H1 (cell line): ENCODE measurements at regions not wholly inside any gene's neighbourhood (a gene's known extent, or its start where the extent isn't known, plus 50 kb on each side); places are given as distances from the start of the nearest gene placed in this dataset.

Experiments
- CTCF ChIA-PET: fragments of 300-600 bp; sonication (Branson Sonifier 250); formaldehyde crosslinking; loops from one replicate; lab custom pipeline; 2021; ENCODE audit not compliant: partially characterized antibody; lab: Charles Lee
- POLR2A ChIA-PET: fragments of 300-600 bp; sonication (Branson Sonifier 250); formaldehyde crosslinking; loops from one replicate; lab custom pipeline; 2021; ENCODE audit warnings: inconsistent platforms; ENCODE audit not compliant: partially characterized antibody; lab: Charles Lee
- DNase-seq, 2 experiments: peaks; one replicate each; pipeline versions ENCODE4 v3.0.0 to v3.0.0-alpha.2; 2010 to 2022; ENCODE audit warnings: low spot score in 2 of 2, low read depth in 1 of 2, mixed read lengths in 1 of 2
- FAIRE-seq: peaks from 2 replicates; lab custom pipeline; 2011; peaks lifted over from hg19 to GRCh38; lab: Jason Lieb, UNC
- H2AFZ ChIP-seq: 2 replicates; pipeline ENCODE4 v1.8.1; 2012; ENCODE audit warnings: low read length, inconsistent platforms
- H2AK5ac ChIP-seq: 2 replicates; pipeline ENCODE4 v1.6.1; 2013; ENCODE audit warnings: low read depth, low read length
- H2BK120ac ChIP-seq: replicated peaks from 2 replicates; pipeline ENCODE3; 2013; ENCODE audit warnings: low read depth, low read length, inconsistent platforms
- H2BK12ac ChIP-seq: 2 replicates; pipeline ENCODE4 v1.6.1; 2013; ENCODE audit warnings: low read depth, low read length
- H2BK15ac ChIP-seq: 2 replicates; pipeline ENCODE4 v1.6.1; 2013; ENCODE audit warnings: low read length
- H2BK20ac ChIP-seq: 2 replicates; pipeline ENCODE4 v1.6.1; 2013; ENCODE audit warnings: low read length
- H2BK5ac ChIP-seq: 2 replicates; pipeline ENCODE4 v1.6.1; 2013; ENCODE audit warnings: low read depth, low read length
- H3K14ac ChIP-seq: 2 replicates; pipeline ENCODE4 v1.6.1; 2013; ENCODE audit warnings: inconsistent platforms; ENCODE audit not compliant: insufficient read length
- H3K18ac ChIP-seq: 2 replicates; pipeline ENCODE4 v1.6.1; 2013; ENCODE audit warnings: low read length; ENCODE audit errors: extremely low read depth
- H3K23ac ChIP-seq: 2 replicates; pipeline ENCODE4 v1.6.1; 2013; ENCODE audit warnings: inconsistent platforms; ENCODE audit not compliant: insufficient read length
- H3K23me2 ChIP-seq: 2 replicates; pipeline ENCODE4 v1.6.1; 2013; ENCODE audit warnings: low read depth, low read length
- H3K27ac ChIP-seq: 2 replicates; pipeline ENCODE4 v1.6.1; 2011; ENCODE audit warnings: low read depth, low read length, inconsistent platforms
- H3K27me3 ChIP-seq, 4 experiments: replicated peaks in 1 of 4; 1 replicate in 1 of 4; 2 replicates in 3 of 4; pipeline versions ENCODE4 v1.6.1 to v1.8.1; 2011 to 2013; ENCODE audit warnings: low read length in 3 of 4, mild to moderate bottlenecking in 3 of 4, inconsistent platforms in 2 of 4, mixed read lengths in 2 of 4, moderate library complexity in 1 of 4; ENCODE audit not compliant: control insufficient read depth in 3 of 4, insufficient read depth in 3 of 4; ENCODE audit errors: extremely low read depth in 1 of 4
- H3K36me3 ChIP-seq, 4 experiments: 2 replicates each; pipeline versions ENCODE4 v1.6.1 to v1.8.1; 2011 to 2013; ENCODE audit warnings: mild to moderate bottlenecking in 4 of 4, low read length in 3 of 4, moderate library complexity in 2 of 4, control low read depth in 1 of 4, inconsistent platforms in 1 of 4; ENCODE audit not compliant: insufficient read depth in 4 of 4, control insufficient read depth in 2 of 4
- H3K4ac ChIP-seq: replicated peaks from 2 replicates; pipeline ENCODE3; 2013; ENCODE audit warnings: low read length, low read depth, mixed read lengths, inconsistent platforms; ENCODE audit not compliant: insufficient read length
- H3K4me1 ChIP-seq, 4 experiments: replicated peaks in 1 of 4; 1 replicate in 1 of 4; 2 replicates in 3 of 4; pipeline versions ENCODE4 v1.6.1 to v1.8.1; 2011 to 2013; ENCODE audit warnings: low read length in 3 of 4, inconsistent platforms in 2 of 4, mixed read lengths in 1 of 4; ENCODE audit not compliant: insufficient read depth in 4 of 4, control insufficient read depth in 3 of 4
- H3K4me2 ChIP-seq, 2 experiments: 2 replicates each; pipeline versions ENCODE4 v1.6.1 to v1.8.1; 2011 to 2013; ENCODE audit warnings: low read depth in 2 of 2, low read length in 2 of 2, control low read depth in 1 of 2, inconsistent platforms in 1 of 2, mild to moderate bottlenecking in 1 of 2; ENCODE audit not compliant: insufficient read depth in 1 of 2
- H3K4me3 ChIP-seq, 4 experiments: fragments of 200-600, 300-600 bp in 1 of 4; sonication (generic), shearing (Covaris generic), sonication (Bioruptor Twin) in 1 of 4; 2 replicates each; pipeline versions ENCODE4 v1.5.1 to v1.8.1; 2011 to 2016; ENCODE audit warnings: low read length in 4 of 4, low read depth in 3 of 4, control low read depth in 2 of 4, inconsistent platforms in 2 of 4, mild to moderate bottlenecking in 2 of 4, mixed read lengths in 1 of 4, moderate library complexity in 1 of 4; ENCODE audit not compliant: insufficient read depth in 2 of 4; ENCODE audit errors: extremely low read depth in 1 of 4
- H3K56ac ChIP-seq: replicated peaks from 2 replicates; pipeline ENCODE3; 2013; ENCODE audit warnings: low read depth, mild to moderate bottlenecking, mixed read lengths, low read length, inconsistent platforms; ENCODE audit not compliant: insufficient read length
- H3K79me1 ChIP-seq: 2 replicates; pipeline ENCODE4 v1.6.1; 2013; ENCODE audit warnings: low read depth, low read length, control low read depth
- H3K79me2 ChIP-seq, 2 experiments: 2 replicates each; pipeline versions ENCODE4 v1.6.1 to v1.8.1; 2012 to 2013; ENCODE audit warnings: low read length in 2 of 2, mild to moderate bottlenecking in 2 of 2, inconsistent platforms in 1 of 2; ENCODE audit not compliant: insufficient read depth in 2 of 2, control insufficient read depth in 1 of 2
- H3K9ac ChIP-seq, 4 experiments: replicated peaks in 1 of 4; 1 replicate in 1 of 4; 2 replicates in 3 of 4; pipeline versions ENCODE4 v1.6.1 to v1.8.1; 2011 to 2013; ENCODE audit warnings: low read depth in 3 of 4, low read length in 3 of 4, control low read depth in 2 of 4, mild to moderate bottlenecking in 2 of 4, moderate library complexity in 2 of 4, inconsistent platforms in 1 of 4; ENCODE audit errors: extremely low read depth in 1 of 4
- H3K9me3 ChIP-seq, 2 experiments: 2 replicates each; pipeline versions ENCODE4 v1.6.1 to v1.8.1; 2012 to 2013; ENCODE audit warnings: mild to moderate bottlenecking in 2 of 2, moderate library complexity in 2 of 2, control low read depth in 1 of 2, inconsistent platforms in 1 of 2, low read depth in 1 of 2, low read length in 1 of 2, mixed read lengths in 1 of 2; ENCODE audit not compliant: insufficient read depth in 2 of 2
- H4K20me1 ChIP-seq, 2 experiments: replicated peaks in 1 of 2; 2 replicates each; pipeline versions ENCODE3 to v1.8.1; 2011 to 2013; ENCODE audit warnings: inconsistent platforms in 2 of 2, low read length in 2 of 2, mild to moderate bottlenecking in 1 of 2; ENCODE audit not compliant: insufficient read depth in 2 of 2, control insufficient read depth in 1 of 2
- H4K5ac ChIP-seq: 2 replicates; pipeline ENCODE4 v1.6.1; 2013; ENCODE audit warnings: low read length, low read depth, mixed read lengths, inconsistent platforms; ENCODE audit not compliant: insufficient read length
- H4K8ac ChIP-seq: 2 replicates; pipeline ENCODE4 v1.8.0; 2013; ENCODE audit warnings: mild to moderate bottlenecking, moderate library complexity, low read length, inconsistent platforms; ENCODE audit not compliant: insufficient read depth; ENCODE audit errors: extremely low read depth
- H4K91ac ChIP-seq: replicated peaks from 2 replicates; pipeline ENCODE3; 2013; ENCODE audit warnings: low read length, mixed read lengths, inconsistent platforms; ENCODE audit not compliant: insufficient read length
- JUND ChIP-seq: IDR thresholded peaks from 2 replicates; pipeline ENCODE4 v1.6.1; 2011; ENCODE audit warnings: mild to moderate bottlenecking, improper control_type of control experiment, low read length
- MAFK ChIP-seq: IDR thresholded peaks from 2 replicates; pipeline ENCODE4 v1.6.1; 2012; ENCODE audit warnings: low read depth, mild to moderate bottlenecking, improper control_type of control experiment, low read length
- RAD21 ChIP-seq, 2 experiments: IDR thresholded peaks in 1 of 2; conservative IDR thresholded peaks in 1 of 2; 2 replicates each; pipeline ENCODE4 v1.6.1; 2011; ENCODE audit warnings: low read depth in 2 of 2, low read length in 2 of 2, improper control_type of control experiment in 1 of 2, inconsistent platforms in 1 of 2, mild to moderate bottlenecking in 1 of 2, moderate library complexity in 1 of 2
- WGBS, 2 experiments: shearing (Covaris generic) in 1 of 2; methylation state at CpG; one replicate each; pipeline versions ENCODE4 v1.1.6 to v1.1.7; 2013 to 2015; ENCODE audit warnings: low lambda C conversion rate in 2 of 2, mixed read lengths in 2 of 2, inconsistent platforms in 1 of 2, low coverage in 1 of 2, missing lambda C conversion rate in 1 of 2; ENCODE audit not compliant: insufficient replicate concordance in 2 of 2, insufficient coverage in 1 of 2, insufficient read length in 1 of 2; ENCODE audit errors: extremely low coverage in 1 of 2, missing lambda C conversion rate in 1 of 2; 5-methylcytosine and 5-hydroxymethylcytosine counted together
- TF ChIP-seq, protein P1 (sequence below), 3 experiments: IDR thresholded peaks; 1 replicate in 2 of 3; 2 replicates in 1 of 3; pipeline versions ENCODE4 v1.5.1 to v1.6.1; 2011; ENCODE audit warnings: low read length in 3 of 3, mild to moderate bottlenecking in 3 of 3, inconsistent platforms in 2 of 3, low read depth in 1 of 3, moderate library complexity in 1 of 3; ENCODE audit not compliant: insufficient read depth in 1 of 3; ENCODE audit errors: control extremely low read depth in 1 of 3

GRCh38 chr11:119486016-119486415 is 63.0 kb upstream of the THY1 start:
- 0 out of 7 replicates have a peak, but pooled peaks cover 0 to 2% (median 0%) of the 10 kb centered on the region in 4 experiments for H3K4me1 ChIP-seq
- no peaks in the 10 kb centered on the region for H3K36me3 ChIP-seq
- H3K79me2 ChIP-seq: no peaks in the 10 kb centered on the region
- H2BK20ac ChIP-seq: no peak overlapping the region
- no peak overlapping the region for H3K18ac ChIP-seq
- FAIRE-seq (no peak), DNase-seq (no peak)
- H3K14ac ChIP-seq: no peak overlapping the region
- no peaks in the 10 kb centered on the region for H3K79me1 ChIP-seq
- no peak overlapping the region for H3K4me3 ChIP-seq
- CTCF ChIA-PET: interaction anchor here (0.6 to 9.8 kb wide), 28 partner anchors 8 to 164 kb away, joined by 3 to 160 read pairs (median 4); no protein-coding TSS in a partner anchor
- no peak overlapping the region for H3K23ac ChIP-seq
- H2AFZ ChIP-seq: no peak overlapping the region
- no peak overlapping the region for H2AK5ac ChIP-seq
- no peak overlapping the region for H2BK120ac ChIP-seq
- no peak overlapping the region for H3K56ac ChIP-seq
- H4K5ac ChIP-seq: no peak overlapping the region
- no peak overlapping the region for H4K8ac ChIP-seq
- H3K27me3 ChIP-seq: peaks cover 0 to 3% (median 0%) of the 10 kb centered on the region in 4 experiments; a peak in 1 of 7 replicates
- peaks cover 0 to 2% of the 10 kb centered on the region in 2 experiments for H4K20me1 ChIP-seq
- no peak overlapping the region for H2BK12ac ChIP-seq
- TF ChIP-seq, protein P1, sequence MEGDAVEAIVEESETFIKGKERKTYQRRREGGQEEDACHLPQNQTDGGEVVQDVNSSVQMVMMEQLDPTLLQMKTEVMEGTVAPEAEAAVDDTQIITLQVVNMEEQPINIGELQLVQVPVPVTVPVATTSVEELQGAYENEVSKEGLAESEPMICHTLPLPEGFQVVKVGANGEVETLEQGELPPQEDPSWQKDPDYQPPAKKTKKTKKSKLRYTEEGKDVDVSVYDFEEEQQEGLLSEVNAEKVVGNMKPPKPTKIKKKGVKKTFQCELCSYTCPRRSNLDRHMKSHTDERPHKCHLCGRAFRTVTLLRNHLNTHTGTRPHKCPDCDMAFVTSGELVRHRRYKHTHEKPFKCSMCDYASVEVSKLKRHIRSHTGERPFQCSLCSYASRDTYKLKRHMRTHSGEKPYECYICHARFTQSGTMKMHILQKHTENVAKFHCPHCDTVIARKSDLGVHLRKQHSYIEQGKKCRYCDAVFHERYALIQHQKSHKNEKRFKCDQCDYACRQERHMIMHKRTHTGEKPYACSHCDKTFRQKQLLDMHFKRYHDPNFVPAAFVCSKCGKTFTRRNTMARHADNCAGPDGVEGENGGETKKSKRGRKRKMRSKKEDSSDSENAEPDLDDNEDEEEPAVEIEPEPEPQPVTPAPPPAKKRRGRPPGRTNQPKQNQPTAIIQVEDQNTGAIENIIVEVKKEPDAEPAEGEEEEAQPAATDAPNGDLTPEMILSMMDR (IDR thresholded peaks at IDR 0.05; ENCODE audit: control extremely low read depth in 1 of 3, insufficient read depth in 1 of 3, low read depth in 1 of 3, low read length in 3 of 3): peak in 1 of 3 experiments; percentile 0; a peak in 1 of 4 replicates
- TF ChIP-seq RAD21 (IDR thresholded peaks at IDR 0.05 in 1 of 2, conservative IDR thresholded peaks at IDR 0.05 in 1 of 2; ENCODE audit: low read depth in 2 of 2, low read length in 2 of 2) (peak; percentile 9 to 22; a peak in 2 of 4 replicates), JUND (no peak), MAFK (no peak)
- peaks cover 4% of the 10 kb centered on the region; the same call in 1 of the 2 replicates for H3K23me2 ChIP-seq
- POLR2A ChIA-PET: no interaction called here
- H4K91ac ChIP-seq: no peak overlapping the region
- H3K9ac ChIP-seq: no peak overlapping the region
- no peak overlapping the region for H2BK15ac ChIP-seq
- no peak overlapping the region for H2BK5ac ChIP-seq
- no peak overlapping the region for H3K27ac ChIP-seq
- H3K4ac ChIP-seq: no peak overlapping the region
- H3K9me3 ChIP-seq: no peaks in the 10 kb centered on the region
- 91% methylated on average over 5 of the region's 6 CpGs; no CpG with 5 or more reads in 1 of the 2 experiments for WGBS, 2 experiments
- H3K4me2 ChIP-seq: no peak overlapping the region
